ENCODE measurements at regions not wholly inside any gene's neighbourhood (a gene's known extent, or its start where the extent isn't known, plus 50 kb on each side); places are given as distances from the start of the nearest gene placed in this dataset.

GRCh38 chr2:8595428-8595805, 86.4 kb upstream of the ID2 start:
- no peak for FAIRE-seq
- POLR2A ChIA-PET, result no interaction called here
- 36% methylated on average over 9 of the region's 12 CpGs for WGBS (ENCODE audit: insufficient coverage, low coverage, missing lambda C conversion rate)

More at GRCh38 chr2:8595428-8595805, 86.4 kb upstream of the ID2 start:
- Histone ChIP-seq H3K4me3 (no peak overlapping the region), H3K9me1 (ENCODE audit: control insufficient read depth, insufficient read depth, low read length) (no peaks in the 10 kb centered on the region), H3K36me3 (ENCODE audit: control insufficient read depth, insufficient read depth, low read length) (no peaks in the 10 kb centered on the region), H3K27ac (ENCODE audit: extremely low read depth, low read depth, low read length) (no peak overlapping the region), H3K4me2 (ENCODE audit: insufficient read depth, low read length) (no peak overlapping the region), H3K27me3 (ENCODE audit: control insufficient read depth in 2 of 2, insufficient read depth in 2 of 2, low read length in 2 of 2) (peaks cover 6 to 34% of the 10 kb centered on the region in 2 experiments; a peak in 4 of 5 replicates), H3K4me1 (replicated peaks in 1 of 2; ENCODE audit: control insufficient read depth in 2 of 2, insufficient read depth in 2 of 2, low read length in 2 of 2) (peaks cover 14 to 22% of the 10 kb centered on the region in 2 experiments), H3K9me3 (replicated peaks; ENCODE audit: control insufficient read depth, insufficient read depth, low read depth, low read length) (no peaks in the 10 kb centered on the region), H2AFZ (ENCODE audit: low read depth, low read length) (no peak overlapping the region; the same call in 1 of the 2 replicates), H3K9ac (ENCODE audit: insufficient read depth in 1 of 2, low read depth in 2 of 2, low read length in 2 of 2) (0 out of 4 replicates have a peak overlapping the region, but pooled peaks of 1 of the 2 experiments have one; percentile 21), H4K20me1 (replicated peaks; ENCODE audit: control insufficient read depth, insufficient read depth, low read length) (no peaks in the 10 kb centered on the region), H3K79me2 (ENCODE audit: control insufficient read depth, insufficient read depth, low read length) (no peaks in the 10 kb centered on the region)
- no peak for ATAC-seq
- intact Hi-C loops (cut with micrococcal nuclease), result no loop called here
- BruUV-seq (replicated peaks), result no TSS peak
- in situ Hi-C loops (cut with MboI), result no loop called here
- no peak for DNase-seq (ENCODE audit: extremely low read depth in 1 of 4, low spot score in 3 of 4)
- CTCF ChIA-PET (ENCODE audit: low intra/inter-chr PET ratio), result no interaction called here
- TF ChIP-seq CTBP1 (IDR thresholded peaks at IDR 0.05; ENCODE audit: borderline replicate concordance) (no peak), PBX2 (CRISPR knock-in tag; IDR thresholded peaks at IDR 0.05; ENCODE audit: low read depth) (no peak), PBX2 (tag; conservative IDR thresholded peaks at IDR 0.05; ENCODE audit: low read depth) (no peak), ZNF766 (CRISPR knock-in tag; conservative IDR thresholded peaks at IDR 0.05) (no peak), ZZZ3 (IDR thresholded peaks at IDR 0.05) (no peak), SAFB (IDR thresholded peaks at IDR 0.05; ENCODE audit: borderline replicate concordance, low read depth, low read length) (no peak), L3MBTL2 (IDR thresholded peaks at IDR 0.05) (no peak), MIER1 (IDR thresholded peaks at IDR 0.05; ENCODE audit: low read depth) (no peak)

Measured in K562 (cell line).